T-helper 2 cell treated with Interferon-gamma antibody and Interleukin-4, amounts not matched to agents 100 ng/mL and 5 ng/mL, for 36 hours (primary cell): ENCODE measurements at regions not wholly inside any gene's neighbourhood (a gene's known extent, or its start where the extent isn't known, plus 50 kb on each side); places are given as distances from the start of the nearest gene placed in this dataset.

Source experiments
- intact Hi-C: fragments of 100-400 bp; cut with micrococcal nuclease; formaldehyde crosslinking; loops from one replicate; pipeline ENCODE4 v1.15.1; 2023

- intact Hi-C loops = no loop called here
Measured at GRCh38 chr3:99218468-99218867, 317.0 kb upstream of the DCBLD2 start.

GRCh38 chr3:99212969-99213368 lies 311.5 kb upstream of the DCBLD2 start:
- intact Hi-C loops = no loop called here

- intact Hi-C loops = no loop called here
Measured at GRCh38 chr3:99211309-99211708, 309.8 kb upstream of the DCBLD2 start.

GRCh38 chr3:99199021-99199420 lies 297.5 kb upstream of the DCBLD2 start:
- intact Hi-C loops = no loop called here

- intact Hi-C loops = no loop called here
Measured at GRCh38 chr3:99191186-99191585, 289.7 kb upstream of the DCBLD2 start.

GRCh38 chr3:99188936-99189335 lies 287.4 kb upstream of the DCBLD2 start:
- intact Hi-C loops = no loop called here

GRCh38 chr3:99186016-99186415 lies 284.5 kb upstream of the DCBLD2 start:
- intact Hi-C loops = no loop called here

GRCh38 chr3:99176169-99176964 lies 274.9 kb upstream of the DCBLD2 start:
- intact Hi-C loops = no loop called here

GRCh38 chr3:99175276-99175812 lies 273.8 kb upstream of the DCBLD2 start:
- intact Hi-C loops = no loop called here

- intact Hi-C loops = loop anchor here (1.0 to 5.0 kb wide), 4 partner anchors 151 to 1134 kb away; no protein-coding TSS in a partner anchor
Measured at GRCh38 chr3:99172736-99173657, 271.5 kb upstream of the DCBLD2 start.

GRCh38 chr3:99171800-99172199 lies 270.3 kb upstream of the DCBLD2 start:
- intact Hi-C loops = loop anchor here (5.0 kb wide), 2 partner anchors 149 to 569 kb away; no protein-coding TSS in a partner anchor

GRCh38 chr3:99170867-99171517 lies 269.5 kb upstream of the DCBLD2 start:
- intact Hi-C loops = loop anchor here (5.0 kb wide), 2 partner anchors 149 to 569 kb away; no protein-coding TSS in a partner anchor

- intact Hi-C loops = no loop called here
Measured at GRCh38 chr3:99167071-99167470, 265.6 kb upstream of the DCBLD2 start.

GRCh38 chr3:99163314-99163713 lies 261.8 kb upstream of the DCBLD2 start:
- intact Hi-C loops = no loop called here

GRCh38 chr3:99159220-99159762 lies 257.8 kb upstream of the DCBLD2 start:
- intact Hi-C loops = no loop called here

- intact Hi-C loops = no loop called here
Measured at GRCh38 chr3:99145031-99145430, 243.5 kb upstream of the DCBLD2 start.

GRCh38 chr3:99143493-99143892 lies 242.0 kb upstream of the DCBLD2 start:
- intact Hi-C loops = no loop called here

GRCh38 chr3:99134986-99135385 lies 233.5 kb upstream of the DCBLD2 start:
- intact Hi-C loops = no loop called here

GRCh38 chr3:99131876-99132275 lies 230.4 kb upstream of the DCBLD2 start:
- intact Hi-C loops = no loop called here

- intact Hi-C loops = no loop called here
Measured at GRCh38 chr3:99128725-99129505, 227.4 kb upstream of the DCBLD2 start.
